Breast epithelium (tissue), 4 donors: ENCODE measurements at regions not wholly inside any gene's neighbourhood (a gene's known extent, or its start where the extent isn't known, plus 50 kb on each side); places are given as distances from the start of the nearest gene placed in this dataset.
A peak's percentile ranks its signal among the peaks of the same experiment; 100 is the strongest.

Experiments
- DNase-seq, 2 donors: peaks; one replicate each; pipeline ENCODE4 v3.0.0-alpha.2; 2019; ENCODE audit warnings: low spot score in 2 of 2
- H3K27ac ChIP-seq, 2 donors: fragments of 200-600 bp; sonication (generic) in 1 of 2; one replicate each; pipeline ENCODE4 v1.5.1; 2016 to 2019; ENCODE audit warnings: mild to moderate bottlenecking in 1 of 2
- H3K27me3 ChIP-seq, 2 donors: fragments of 200-600 bp; sonication (generic) in 1 of 2; one replicate each; pipeline versions ENCODE4 v1.5.1 to v1.6.0; 2017 to 2019; ENCODE audit warnings: control low read depth in 1 of 2, mild to moderate bottlenecking in 1 of 2
- H3K36me3 ChIP-seq: fragments of 200-600 bp; one replicate; pipeline ENCODE4 v1.5.1; 2019
- H3K4me1 ChIP-seq, 2 donors: fragments of 200-600 bp; sonication (generic); one replicate each; pipeline ENCODE4 v1.5.1; 2016 to 2019; ENCODE audit warnings: control low read depth in 1 of 2
- H3K4me3 ChIP-seq, 3 donors: fragments of 200-600 bp; sonication (generic); 1 replicate in 2 of 3; 2 replicates in 1 of 3; pipeline ENCODE4 v1.5.1; 2016 to 2019; ENCODE audit warnings: mild to moderate bottlenecking in 3 of 3, moderate library complexity in 2 of 3
- H3K9me3 ChIP-seq, 2 donors: fragments of 200-600 bp; sonication (generic) in 1 of 2; one replicate each; pipeline ENCODE4 v1.5.1; 2016 to 2019; ENCODE audit warnings: control low read depth in 1 of 2
- CTCF ChIP-seq, 3 donors: fragments of 450-650 bp; IDR thresholded peaks; one replicate each; pipeline ENCODE4 v1.5.1; 2016 to 2017; ENCODE audit warnings: antibody characterized with exemption in 3 of 3, mild to moderate bottlenecking in 3 of 3, moderate library complexity in 3 of 3
- POLR2A ChIP-seq: fragments of 450-650 bp; IDR thresholded peaks from one replicate; pipeline ENCODE4 v1.6.1; 2016; ENCODE audit warnings: antibody characterized with exemption, mild to moderate bottlenecking, moderate library complexity
- POLR2AphosphoS5 ChIP-seq, 3 donors: sonication (generic); formaldehyde crosslinking; IDR thresholded peaks; one replicate each; pipeline ENCODE4 v1.6.1; 2017; ENCODE audit warnings: antibody characterized with exemption in 3 of 3
- intact Hi-C: fragments of 100-400 bp; cut with DNase I; formaldehyde crosslinking; loops from one replicate; pipeline ENCODE4 v1.15.1; 2023; ENCODE audit warnings: low total_unique reads

GRCh38 chr12:41700940-41701339 lies 443.7 kb downstream of the GXYLT1 start:
- DNase-seq = no peak
- intact Hi-C loops = no loop called here

GRCh38 chr12:41699658-41700057 lies 445.0 kb downstream of the GXYLT1 start:
- no peaks in the 10 kb centered on the region for H3K27me3 ChIP-seq
- H3K27ac ChIP-seq = no peak overlapping the region
- DNase-seq = no peak
- H3K4me1 ChIP-seq = no peaks in the 10 kb centered on the region
- H3K9me3 ChIP-seq = no peaks in the 10 kb centered on the region
- H3K4me3 ChIP-seq = no peak overlapping the region
- no peak for TF ChIP-seq POLR2A
- no peak for TF ChIP-seq POLR2AphosphoS5 (IDR thresholded peaks at IDR 0.05)
- TF ChIP-seq CTCF (IDR thresholded peaks at IDR 0.05) = no peak
- intact Hi-C loops = no loop called here
- H3K36me3 ChIP-seq = no peaks in the 10 kb centered on the region

More at GRCh38 chr12:41700940-41701339, 443.7 kb downstream of the GXYLT1 start:
- H3K27ac ChIP-seq = no peak overlapping the region
- no peaks in the 10 kb centered on the region for H3K9me3 ChIP-seq
- H3K27me3 ChIP-seq = no peaks in the 10 kb centered on the region
- TF ChIP-seq POLR2A (no peak), POLR2AphosphoS5 (IDR thresholded peaks at IDR 0.05) (no peak), CTCF (IDR thresholded peaks at IDR 0.05) (no peak)
- no peak overlapping the region for H3K4me3 ChIP-seq
- H3K36me3 ChIP-seq = no peaks in the 10 kb centered on the region
- H3K4me1 ChIP-seq = no peaks in the 10 kb centered on the region

DNA sequence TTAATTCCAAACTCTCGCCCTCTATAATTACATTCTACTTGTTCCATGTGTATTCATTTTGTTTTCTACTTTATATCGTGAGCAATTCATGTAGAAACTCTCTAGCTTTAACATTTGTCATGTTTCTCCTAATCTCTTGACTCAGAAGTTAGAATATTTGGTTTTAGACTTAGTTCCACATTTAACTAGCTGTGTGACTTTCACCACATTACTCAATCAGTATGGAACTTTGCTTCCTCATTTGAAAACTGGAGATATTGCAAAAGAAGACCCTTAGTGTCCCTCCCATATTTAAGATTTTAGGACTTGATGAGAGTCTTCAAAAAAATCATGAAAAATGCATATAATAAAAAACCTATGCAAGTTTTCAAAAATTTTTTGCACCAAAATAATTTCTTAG lies 447.5 kb downstream of the GXYLT1 start:
- TF ChIP-seq CTCF (IDR thresholded peaks at IDR 0.05) (no peak), POLR2AphosphoS5 (IDR thresholded peaks at IDR 0.05) (no peak), POLR2A (no peak)
- H3K27ac ChIP-seq = no peak overlapping the region
- H3K4me1 ChIP-seq = no peaks in the 10 kb centered on the region
- H3K36me3 ChIP-seq = no peaks in the 10 kb centered on the region
- DNase-seq = no peak
- intact Hi-C loops = no loop called here
- no peaks in the 10 kb centered on the region for H3K9me3 ChIP-seq
- no peak overlapping the region for H3K4me3 ChIP-seq
- H3K27me3 ChIP-seq = no peaks in the 10 kb centered on the region

DNA sequence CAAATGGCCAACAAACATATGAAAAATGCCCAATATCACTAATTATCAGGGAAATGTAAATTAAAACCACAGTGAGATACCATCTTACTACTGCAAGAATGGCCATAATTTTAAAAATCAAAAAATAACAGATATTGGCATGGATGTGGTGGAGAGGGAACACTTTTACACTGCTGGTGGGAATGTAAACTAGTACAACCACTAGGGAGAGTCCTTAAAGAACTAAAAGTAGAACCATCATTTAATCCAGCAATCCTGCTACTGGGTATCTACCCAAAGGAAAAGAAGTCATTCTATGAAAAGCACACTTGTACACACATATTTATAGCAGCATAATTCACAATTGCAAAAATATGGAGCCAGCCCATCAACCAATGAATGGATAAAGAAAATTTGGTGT lies 459.7 kb downstream of the GXYLT1 start:
- Histone ChIP-seq H3K4me3 (no peak overlapping the region), H3K9me3 (no peaks in the 10 kb centered on the region), H3K27ac (no peak overlapping the region), H3K36me3 (no peaks in the 10 kb centered on the region), H3K27me3 (no peaks in the 10 kb centered on the region), H3K4me1 (no peaks in the 10 kb centered on the region)
- no peak for TF ChIP-seq POLR2AphosphoS5 (IDR thresholded peaks at IDR 0.05)
- peak in 1 of 3 donors; percentile 28 for TF ChIP-seq CTCF (IDR thresholded peaks at IDR 0.05)
- no peak for TF ChIP-seq POLR2A
- DNase-seq = no peak
- intact Hi-C loops = no loop called here

- no peaks in the 10 kb centered on the region for H3K27me3 ChIP-seq
- no peaks in the 10 kb centered on the region for H3K36me3 ChIP-seq
- H3K9me3 ChIP-seq = no peaks in the 10 kb centered on the region
- DNase-seq = no peak
- H3K4me3 ChIP-seq = no peak overlapping the region
- intact Hi-C loops = no loop called here
- no peak overlapping the region for H3K27ac ChIP-seq
- TF ChIP-seq CTCF (IDR thresholded peaks at IDR 0.05) (no peak), POLR2A (no peak), POLR2AphosphoS5 (IDR thresholded peaks at IDR 0.05) (no peak)
- no peaks in the 10 kb centered on the region for H3K4me1 ChIP-seq
Observed at GRCh38 chr12:41683513-41684240, 461.0 kb downstream of the GXYLT1 start.
